ENCODE measurements at regions not wholly inside any gene's neighbourhood (a gene's known extent, or its start where the extent isn't known, plus 50 kb on each side); places are given as distances from the start of the nearest gene placed in this dataset.

GRCh38 chr5:163877865-163878264, 372.4 kb downstream of the MAT2B start:
- TF ChIP-seq EZH2 (IDR thresholded peaks at IDR 0.05), result no peak
- no peak for TF ChIP-seq POLR2AphosphoS5 (IDR thresholded peaks at IDR 0.05; ENCODE audit: borderline replicate concordance, low read depth, low read length)
- no peak for TF ChIP-seq FOXP2 (optimal IDR thresholded peaks at IDR 0.05; ENCODE audit: control extremely low read depth, extremely low read length, insufficient read depth)
